Upper lobe of left lung (tissue), 4 donors: ENCODE measurements at regions not wholly inside any gene's neighbourhood (a gene's known extent, or its start where the extent isn't known, plus 50 kb on each side); places are given as distances from the start of the nearest gene placed in this dataset.
"Not testable (repeated sequence)": the region's sequence is repeated elsewhere in the genome, so short reads cannot be mapped to it uniquely, and the experiment has no call there.

Experiments used
- POLR2A ChIP-seq, 4 donors: fragments of 450-650 bp; IDR thresholded peaks; one replicate each; pipeline ENCODE4 v1.5.1; 2016 to 2017; ENCODE audit warnings: antibody characterized with exemption in 4 of 4, mild to moderate bottlenecking in 2 of 4
- POLR2AphosphoS5 ChIP-seq, 2 donors: sonication (generic); formaldehyde crosslinking; IDR thresholded peaks; one replicate each; pipeline ENCODE4 v1.5.1; 2017; ENCODE audit warnings: antibody characterized with exemption in 2 of 2
- TF ChIP-seq, protein P1 (sequence below), 6 experiments: fragments of 450-650 bp in 4 of 6; fragments of 200-600 bp in 2 of 6; sonication (generic) in 2 of 6; IDR thresholded peaks; one replicate each; pipeline ENCODE4 v1.5.1; 2016 to 2019; ENCODE audit warnings: antibody characterized with exemption in 6 of 6

DNA sequence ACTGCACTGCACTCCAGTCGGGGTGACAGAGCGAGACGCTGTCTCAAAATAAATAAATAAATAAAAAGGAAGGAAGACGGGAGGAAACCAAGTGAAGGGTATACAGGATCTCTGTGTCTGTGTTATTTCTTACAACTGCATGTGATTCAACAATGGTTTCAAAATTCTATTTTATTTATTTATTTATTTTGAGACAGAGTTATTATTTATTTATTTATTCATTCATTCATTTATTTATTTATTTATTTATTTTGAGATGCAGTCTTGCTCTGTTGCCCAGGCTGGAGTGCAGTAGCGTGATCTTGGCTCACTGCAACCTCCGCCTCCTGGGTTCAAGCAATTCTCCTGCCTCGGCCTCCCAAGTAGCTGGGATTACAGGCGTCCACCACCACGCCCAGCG lies 64.2 kb upstream of the RBM24 start:
- TF ChIP-seq, protein P1, sequence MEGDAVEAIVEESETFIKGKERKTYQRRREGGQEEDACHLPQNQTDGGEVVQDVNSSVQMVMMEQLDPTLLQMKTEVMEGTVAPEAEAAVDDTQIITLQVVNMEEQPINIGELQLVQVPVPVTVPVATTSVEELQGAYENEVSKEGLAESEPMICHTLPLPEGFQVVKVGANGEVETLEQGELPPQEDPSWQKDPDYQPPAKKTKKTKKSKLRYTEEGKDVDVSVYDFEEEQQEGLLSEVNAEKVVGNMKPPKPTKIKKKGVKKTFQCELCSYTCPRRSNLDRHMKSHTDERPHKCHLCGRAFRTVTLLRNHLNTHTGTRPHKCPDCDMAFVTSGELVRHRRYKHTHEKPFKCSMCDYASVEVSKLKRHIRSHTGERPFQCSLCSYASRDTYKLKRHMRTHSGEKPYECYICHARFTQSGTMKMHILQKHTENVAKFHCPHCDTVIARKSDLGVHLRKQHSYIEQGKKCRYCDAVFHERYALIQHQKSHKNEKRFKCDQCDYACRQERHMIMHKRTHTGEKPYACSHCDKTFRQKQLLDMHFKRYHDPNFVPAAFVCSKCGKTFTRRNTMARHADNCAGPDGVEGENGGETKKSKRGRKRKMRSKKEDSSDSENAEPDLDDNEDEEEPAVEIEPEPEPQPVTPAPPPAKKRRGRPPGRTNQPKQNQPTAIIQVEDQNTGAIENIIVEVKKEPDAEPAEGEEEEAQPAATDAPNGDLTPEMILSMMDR (IDR thresholded peaks at IDR 0.05), result not testable (repeated sequence)
- TF ChIP-seq POLR2A, POLR2AphosphoS5 (IDR thresholded peaks at IDR 0.05): not testable (repeated sequence)
